ENCODE measurements at regions not wholly inside any gene's neighbourhood (a gene's known extent, or its start where the extent isn't known, plus 50 kb on each side); places are given as distances from the start of the nearest gene placed in this dataset.

GRCh38 chr4:41430792-41431191 is 107.2 kb upstream of the LIMCH1 start:
- TF ChIP-seq EGR1 (IDR thresholded peaks at IDR 0.05; ENCODE audit: low read depth in 2 of 2), result no peak
- no peak for TF ChIP-seq CTCF (IDR thresholded peaks at IDR 0.05; ENCODE audit: low read depth, low read length, missing input control)
- no peak for TF ChIP-seq YY1 (IDR thresholded peaks at IDR 0.05)
- no peak for TF ChIP-seq NR2F2 (IDR thresholded peaks at IDR 0.05)
- TF ChIP-seq FOXA2 (IDR thresholded peaks at IDR 0.05), result no peak
- TF ChIP-seq JUND (IDR thresholded peaks at IDR 0.05), result no peak
- TF ChIP-seq REST (IDR thresholded peaks at IDR 0.05), result no peak
- TF ChIP-seq TAF1 (conservative IDR thresholded peaks at IDR 0.05), result no peak
- TF ChIP-seq GABPA (IDR thresholded peaks at IDR 0.05 in 1 of 2, conservative IDR thresholded peaks at IDR 0.05 in 1 of 2), result no peak
